SK-N-DZ (cell line): ENCODE measurements at regions not wholly inside any gene's neighbourhood (a gene's known extent, or its start where the extent isn't known, plus 50 kb on each side); places are given as distances from the start of the nearest gene placed in this dataset.
A peak's percentile ranks its signal among the peaks of the same experiment; 100 is the strongest.

ENCODE experiments used
- DNase-seq: peaks from one replicate; pipeline ENCODE4 v3.0.0-alpha.2; 2015; ENCODE audit warnings: low spot score

DNA sequence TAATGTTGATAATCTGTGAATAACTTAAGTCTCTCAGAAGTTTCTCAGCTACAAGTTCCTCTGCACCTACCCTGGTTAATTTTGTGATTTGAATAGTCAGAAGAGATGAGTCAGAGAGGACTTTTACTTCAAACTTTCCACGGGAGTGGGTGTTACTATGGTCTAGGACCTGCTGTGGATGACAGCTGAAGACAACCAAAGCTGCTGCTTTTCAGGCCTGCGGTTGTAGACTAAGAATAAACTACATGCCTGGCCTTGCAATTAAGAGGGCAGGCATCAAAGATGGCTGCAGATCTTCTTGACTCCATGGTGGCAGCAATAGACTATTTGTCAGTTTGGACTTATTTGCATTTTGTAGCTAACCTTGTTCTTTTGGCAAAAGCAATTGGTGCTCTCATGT is 227.1 kb upstream of the KRR1 start:
- no peak for DNase-seq

DNA sequence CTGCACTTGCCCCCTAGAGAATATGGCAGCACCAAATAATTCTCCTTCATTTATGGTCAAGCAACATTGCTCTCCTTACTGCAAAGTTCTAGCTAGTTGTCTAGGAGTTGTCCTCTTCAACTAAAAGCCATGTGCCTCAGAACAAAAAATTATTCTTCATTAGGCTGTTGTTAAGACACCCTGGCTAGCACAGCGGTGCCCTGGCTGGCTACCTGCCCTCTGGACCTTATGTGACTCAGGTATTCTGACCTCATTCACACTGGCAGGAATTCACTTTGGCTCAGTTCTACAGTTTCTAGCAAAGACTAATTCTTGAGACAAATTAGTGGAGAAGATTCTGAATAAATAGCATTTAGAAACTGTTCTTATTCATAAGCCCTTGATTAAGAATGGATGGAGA is 224.4 kb upstream of the KRR1 start:
- no peak for DNase-seq

DNA sequence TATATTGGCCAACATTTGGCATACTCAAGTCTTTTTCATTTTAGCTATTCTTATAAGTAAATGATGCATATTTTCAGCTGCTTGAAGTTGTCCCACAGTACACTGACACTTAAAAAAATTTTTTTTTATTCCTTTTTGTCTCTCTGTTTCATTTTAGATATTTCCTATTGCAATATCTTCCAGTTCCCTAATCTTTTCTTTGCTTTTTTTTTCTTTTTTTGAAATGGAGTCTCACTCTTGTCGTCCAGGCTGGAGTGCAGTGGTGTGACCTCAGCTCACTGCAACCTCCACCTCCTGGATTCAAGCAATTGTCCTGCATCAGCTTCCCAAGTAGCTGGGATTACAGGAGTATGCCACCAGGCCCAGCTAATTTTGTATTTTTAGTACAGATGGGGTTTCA is 217.4 kb upstream of the KRR1 start:
- DNase-seq = no peak

DNA sequence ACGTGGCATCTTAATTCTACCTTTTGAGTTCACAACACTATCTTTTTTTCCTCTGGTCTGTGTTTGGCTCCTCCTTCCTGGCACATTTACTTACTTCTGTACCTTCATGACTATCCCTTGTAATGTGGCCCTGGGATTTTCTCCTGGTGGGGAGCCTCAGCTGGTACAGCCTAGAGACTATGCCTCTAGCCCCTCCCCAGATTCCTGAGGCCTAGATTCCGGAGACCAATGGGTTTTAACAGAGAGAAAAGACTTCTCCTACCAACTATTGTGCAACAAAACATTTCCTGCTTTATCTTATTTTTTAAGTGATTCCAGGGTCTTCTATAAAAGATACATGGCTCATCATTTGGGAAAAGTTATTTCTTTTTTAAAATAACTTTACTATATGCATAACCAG is 216.2 kb upstream of the KRR1 start:
- DNase-seq = no peak

DNA sequence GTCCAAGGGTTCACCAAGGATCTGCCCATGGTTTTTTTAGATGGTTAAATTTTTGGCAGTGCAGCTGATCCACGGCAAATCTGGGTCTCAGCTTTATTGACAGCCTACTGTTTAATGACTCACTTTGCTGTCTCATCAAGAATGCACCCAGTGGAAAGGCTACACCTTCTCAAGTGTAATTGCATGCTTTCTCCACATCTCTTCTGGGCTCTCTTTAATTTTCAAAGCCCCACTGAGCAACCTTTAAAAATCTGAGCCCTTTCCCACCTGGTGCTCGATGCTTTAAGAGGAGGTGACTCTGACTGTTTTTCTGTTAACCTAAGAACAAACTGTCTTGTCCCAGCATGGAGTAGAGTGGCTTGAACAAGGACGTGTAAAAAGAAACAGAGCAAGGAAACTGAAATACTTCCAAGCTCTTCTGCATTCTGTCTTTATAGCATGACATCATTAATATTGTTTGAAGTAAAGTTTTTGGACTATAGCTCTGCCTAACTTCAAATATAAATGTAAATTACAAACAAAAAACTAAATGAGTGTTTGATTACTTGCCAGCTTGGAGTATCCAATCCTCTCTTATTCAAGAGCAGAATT is 214.2 kb upstream of the KRR1 start:
- DNase-seq = no peak

DNA sequence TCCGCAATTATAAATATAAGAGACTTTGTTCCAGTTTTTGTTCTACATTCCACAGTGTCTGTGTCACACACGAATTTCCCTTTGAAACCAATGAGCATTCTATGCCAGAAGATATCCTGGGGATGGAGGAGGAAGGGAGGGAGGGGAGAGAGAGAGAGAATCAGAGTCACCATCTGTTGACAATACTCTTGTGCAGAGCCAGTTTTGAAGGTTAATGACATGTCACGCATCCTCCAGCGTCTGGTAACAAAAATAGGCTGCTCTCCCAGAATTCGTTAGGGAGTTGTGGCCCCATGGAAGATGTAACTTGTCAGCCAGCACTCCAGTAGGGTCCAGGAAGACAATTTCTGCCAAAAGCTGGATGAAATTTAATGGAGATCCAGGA is 213.5 kb upstream of the KRR1 start:
- DNase-seq = peak; percentile 51

DNA sequence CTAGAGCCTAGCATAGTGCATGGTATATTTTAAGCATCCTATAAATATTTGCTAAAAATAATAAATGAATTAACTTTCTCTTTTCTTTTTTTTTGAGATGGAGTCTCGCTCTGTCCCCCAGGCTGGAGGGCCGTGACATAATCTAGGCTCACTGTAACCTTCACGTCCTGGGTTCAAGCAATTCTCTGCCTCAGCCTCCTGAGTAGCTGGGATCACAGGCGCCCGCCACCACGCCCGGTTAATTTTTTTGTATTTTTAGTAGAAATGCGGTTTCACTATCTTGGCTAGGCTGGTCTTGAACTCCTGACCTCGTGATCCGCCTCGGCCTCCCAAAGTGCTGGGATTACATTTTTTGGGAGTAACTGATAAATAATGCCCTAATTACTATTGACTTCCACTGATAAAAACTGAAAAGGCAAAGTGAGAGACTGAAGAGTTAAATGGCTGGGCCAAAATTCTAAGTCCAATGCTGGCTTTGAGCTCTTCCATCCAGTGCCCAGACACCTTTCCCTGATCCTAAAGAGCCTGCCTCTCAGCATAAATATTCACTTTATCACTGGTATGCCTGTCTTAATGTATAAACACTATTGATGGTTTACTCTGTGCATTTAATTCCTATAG is 213.0 kb upstream of the KRR1 start:
- DNase-seq = no peak

DNA sequence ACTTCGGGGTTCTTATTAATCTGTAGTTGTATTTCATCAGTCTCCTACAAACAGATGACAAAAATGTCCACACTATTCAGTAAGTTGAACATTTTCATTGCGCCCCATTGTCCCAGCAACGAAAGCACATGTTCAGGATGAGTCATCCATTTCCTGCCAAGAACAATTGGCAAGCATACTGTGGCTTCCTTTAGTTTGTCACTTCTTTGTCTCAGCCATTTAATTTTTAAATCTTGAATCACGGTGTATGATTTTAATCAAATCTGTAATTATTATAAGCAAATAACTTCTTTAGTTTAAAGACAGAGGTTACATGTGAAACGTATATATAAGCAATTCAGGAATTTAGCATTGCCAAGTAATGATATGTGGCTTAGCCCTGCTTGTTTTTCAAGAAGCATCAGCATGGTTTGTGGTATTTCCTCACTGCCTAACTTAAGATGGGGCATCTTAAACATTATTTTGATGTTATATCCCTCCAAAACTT is 211.3 kb upstream of the KRR1 start:
- no peak for DNase-seq

DNA sequence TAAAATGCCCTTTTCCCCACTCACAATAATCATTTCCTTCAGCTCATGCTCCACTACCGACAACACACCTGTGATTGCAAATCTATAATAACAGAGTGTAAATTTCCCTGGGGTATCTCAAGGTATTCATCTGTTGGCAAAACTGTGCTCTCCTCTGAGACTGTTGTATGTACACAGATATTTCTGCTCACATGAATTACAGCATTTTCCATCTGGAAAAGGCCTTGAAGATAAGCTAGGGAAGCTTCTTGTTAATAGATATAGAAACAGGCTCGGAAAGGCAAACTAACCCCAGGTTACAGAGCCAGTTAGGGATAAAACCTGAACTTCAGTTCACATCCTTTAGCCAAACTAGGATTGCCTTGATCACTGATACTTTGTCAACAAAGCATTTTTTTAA is 210.4 kb upstream of the KRR1 start:
- no peak for DNase-seq

DNA sequence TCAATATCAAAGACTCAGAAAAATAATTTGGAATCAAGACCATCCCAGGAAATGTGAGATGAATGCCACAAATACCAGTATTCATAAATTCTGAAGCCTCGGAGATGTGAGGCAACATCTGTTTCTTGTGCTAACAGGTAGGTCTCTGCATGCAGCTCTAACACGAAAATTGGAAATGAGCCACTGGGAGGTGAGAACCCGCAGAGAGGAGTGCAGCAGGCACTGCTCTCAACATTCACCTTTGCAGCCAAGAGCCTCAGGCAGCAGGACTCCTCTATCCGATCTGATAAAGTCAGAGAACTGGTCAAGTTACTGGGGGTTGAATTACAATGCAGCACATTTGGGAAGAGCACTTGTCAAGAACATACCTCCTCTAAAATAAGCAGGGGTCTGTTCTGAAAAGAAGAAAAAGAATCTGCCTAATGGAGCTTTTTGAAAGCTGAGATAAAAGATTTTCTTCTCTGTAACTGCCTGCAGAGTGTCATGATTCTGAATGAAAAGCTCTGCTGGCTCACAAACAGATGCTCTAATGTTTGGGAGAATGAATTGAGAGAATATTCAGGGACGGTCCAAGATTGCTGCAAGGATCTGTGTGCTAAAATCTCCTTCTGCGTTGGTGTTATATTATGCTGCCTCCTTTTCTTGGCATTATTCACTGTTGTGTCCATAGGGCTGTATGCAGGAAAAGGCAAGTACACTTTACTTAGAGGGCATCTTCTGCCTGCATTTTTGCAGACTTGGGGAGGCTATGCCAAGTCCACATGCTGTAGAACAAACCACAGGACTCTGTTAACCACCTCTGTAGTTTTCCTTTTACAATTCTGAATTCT is 209.6 kb upstream of the KRR1 start:
- DNase-seq = peak; percentile 45

DNA sequence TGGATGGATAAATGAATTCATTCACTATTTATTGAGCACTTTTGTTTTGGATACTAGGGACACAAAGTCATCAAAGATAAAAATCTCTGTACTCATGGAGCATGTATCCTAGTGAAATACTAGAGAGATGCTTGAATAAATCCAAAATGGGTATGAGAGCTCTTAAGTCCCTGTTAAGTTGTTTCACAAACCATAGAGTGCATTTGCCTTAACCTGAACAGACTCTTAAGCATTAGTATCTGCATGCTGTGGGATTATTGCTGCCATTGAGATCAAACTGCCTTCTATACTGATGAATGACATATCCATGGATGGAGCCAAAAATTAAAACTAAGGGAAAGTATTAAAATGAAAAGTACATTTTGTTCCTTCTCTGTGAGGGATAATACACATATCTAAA is 206.5 kb upstream of the KRR1 start:
- no peak for DNase-seq

DNA sequence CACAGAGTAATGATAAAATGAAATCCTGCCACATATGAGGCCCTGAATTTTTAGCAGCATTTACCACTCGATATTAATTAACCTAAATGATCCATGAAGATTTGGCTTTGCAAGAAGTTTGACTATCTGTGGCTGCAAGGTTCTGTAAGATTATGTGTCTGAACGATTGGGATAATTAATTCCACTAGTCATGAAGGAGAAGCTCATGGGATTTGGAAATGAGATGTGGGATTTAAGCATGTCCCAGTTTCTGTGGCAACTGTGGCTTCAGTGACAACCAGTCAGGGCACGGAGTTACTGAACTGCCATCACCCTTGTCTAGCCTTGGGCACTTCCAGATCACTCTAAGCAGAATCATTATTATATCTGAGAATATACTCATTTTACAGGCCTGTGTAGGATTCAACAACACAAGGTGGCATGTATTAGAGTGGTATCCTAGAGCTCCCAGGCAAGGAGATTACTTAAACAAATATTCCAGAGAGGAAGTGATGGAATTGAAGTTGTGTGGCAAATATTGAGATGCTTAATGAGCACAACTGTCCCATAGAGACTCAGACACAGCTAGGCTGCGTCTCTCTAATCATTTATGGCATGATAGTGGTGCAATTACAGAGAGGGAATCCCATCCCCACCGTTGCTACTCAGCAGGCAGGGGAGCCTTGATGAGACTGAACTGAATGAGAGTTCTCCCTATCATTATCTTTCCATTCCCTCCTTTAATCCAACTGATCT is 205.0 kb upstream of the KRR1 start:
- no peak for DNase-seq

DNA sequence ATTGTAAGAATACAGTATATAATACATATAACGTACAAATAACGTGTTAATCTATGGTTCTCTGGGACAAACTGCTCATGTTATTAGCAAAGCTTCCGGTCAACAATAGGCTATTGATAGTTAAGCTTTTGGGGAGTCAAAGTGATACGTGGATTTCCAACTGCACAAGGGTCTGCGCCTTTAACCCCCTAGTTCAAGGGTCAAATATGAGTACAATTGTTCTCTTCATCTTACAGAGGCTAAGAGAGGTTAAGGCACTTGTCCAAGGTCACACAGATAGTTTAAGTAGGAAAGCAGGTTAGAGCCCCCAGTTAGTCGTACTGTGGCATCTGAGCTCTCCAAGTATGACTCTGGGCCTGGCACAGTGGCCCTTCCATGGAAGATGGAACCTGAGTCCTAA is 204.3 kb upstream of the KRR1 start:
- DNase-seq = no peak

DNA sequence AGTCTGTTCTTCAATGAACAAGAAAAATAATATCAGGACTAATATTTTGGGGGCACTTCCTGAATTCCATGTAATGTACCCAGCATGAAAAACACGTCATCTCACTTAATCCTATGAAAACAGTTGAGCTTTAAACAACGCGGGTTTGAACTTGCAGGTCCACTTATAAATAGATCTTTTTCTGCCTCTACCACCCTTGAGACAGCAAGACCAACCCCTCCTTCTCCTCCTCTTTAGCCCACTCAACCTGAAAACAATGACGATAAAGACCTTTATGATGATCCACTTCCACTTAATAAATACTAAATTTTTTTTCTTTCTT is 203.9 kb upstream of the KRR1 start:
- DNase-seq = no peak

DNA sequence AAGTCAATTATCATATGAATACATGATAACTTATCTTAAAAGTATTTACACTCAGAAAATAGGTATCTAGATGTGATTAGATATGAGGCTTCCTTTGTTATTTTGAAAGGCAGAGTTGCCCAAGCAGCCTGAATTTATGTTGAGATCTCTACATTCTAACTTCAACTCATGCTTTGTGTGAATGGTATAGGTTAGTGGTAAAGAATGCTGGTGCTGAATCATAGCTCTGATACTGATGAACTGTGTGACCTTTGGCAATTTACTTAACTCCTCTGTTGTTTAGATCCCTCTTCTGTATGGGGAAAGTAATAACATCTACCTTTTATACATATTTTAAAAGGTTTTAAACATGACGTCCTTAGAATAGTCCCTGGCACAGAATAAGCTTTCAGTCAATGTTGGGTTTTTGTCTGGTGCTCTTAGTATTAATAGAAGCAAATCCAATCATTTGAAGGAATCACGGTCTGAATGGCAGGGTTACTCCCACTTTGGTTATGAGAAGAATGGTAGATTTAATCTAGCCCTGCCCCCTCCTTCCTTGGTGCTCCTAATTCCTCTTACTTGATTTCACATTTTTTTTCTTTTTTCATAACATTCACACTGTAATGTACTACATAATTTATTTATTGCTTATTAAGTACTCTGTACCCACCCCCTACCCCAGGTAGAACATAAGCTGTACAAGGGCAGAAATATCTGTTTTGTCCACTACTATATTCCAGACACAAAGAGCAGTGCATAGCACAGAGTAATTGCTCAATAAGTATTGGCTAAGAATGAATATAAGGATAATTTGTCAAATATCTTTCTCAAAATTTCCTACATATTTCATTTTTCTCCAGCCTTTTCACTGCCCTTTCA is 203.3 kb upstream of the KRR1 start:
- DNase-seq = no peak

DNA sequence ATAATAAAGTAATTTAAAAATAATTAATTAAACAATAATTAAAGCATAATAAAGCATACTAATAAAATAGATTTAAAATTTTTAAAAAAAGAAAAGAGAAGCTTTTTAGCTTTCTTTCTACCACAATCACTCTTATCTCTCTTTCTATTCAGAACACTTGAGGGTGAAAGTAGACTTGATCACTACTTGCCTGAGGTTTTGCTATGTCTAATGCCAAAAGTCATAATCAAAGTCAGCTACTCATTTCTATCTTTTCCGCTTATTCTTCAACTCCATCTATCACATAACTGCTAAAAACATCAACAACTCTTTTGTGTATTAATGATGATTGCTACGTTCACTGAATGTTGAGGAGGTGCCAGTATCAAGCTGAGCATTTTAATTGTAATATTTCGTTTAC is 202.0 kb upstream of the KRR1 start:
- no peak for DNase-seq

DNA sequence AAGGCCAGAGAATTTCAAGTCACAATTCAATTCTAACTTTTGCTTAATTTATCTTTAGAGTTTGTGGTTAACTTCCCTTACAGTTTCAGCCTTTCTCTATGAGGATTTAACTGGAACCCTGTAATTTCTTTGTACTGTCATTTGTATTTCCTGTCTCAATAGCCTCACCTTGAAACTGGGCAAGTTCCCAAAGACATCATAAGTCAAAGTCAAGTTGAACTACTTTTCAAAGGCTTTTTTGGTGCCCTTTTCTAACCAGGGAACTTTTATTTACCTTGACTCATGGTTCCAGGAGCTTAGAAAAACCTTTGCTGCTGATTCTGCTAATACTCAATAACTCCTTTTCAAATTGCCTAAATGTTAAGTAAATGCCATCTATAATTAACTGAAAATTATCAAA is 200.8 kb upstream of the KRR1 start:
- DNase-seq = no peak

DNA sequence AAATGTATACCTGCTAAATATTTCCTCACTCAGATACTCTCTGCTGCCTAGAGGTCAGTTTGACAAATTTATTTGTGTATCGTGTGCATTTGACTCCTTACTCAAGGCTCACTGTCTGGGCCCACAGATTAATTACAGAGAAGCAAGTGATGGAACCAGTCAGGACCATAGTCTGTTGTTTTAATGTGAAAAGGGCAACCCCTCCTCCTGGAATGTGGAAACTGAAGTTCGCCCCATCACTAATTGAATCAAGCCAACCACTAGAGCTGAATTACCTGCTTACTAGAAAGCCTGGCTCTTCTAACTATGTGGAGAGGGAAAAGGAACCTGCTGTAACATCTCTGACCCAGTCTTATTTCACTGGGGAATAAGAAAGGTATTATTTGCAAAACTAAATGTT is 199.9 kb upstream of the KRR1 start:
- peak; percentile 28 for DNase-seq

DNA sequence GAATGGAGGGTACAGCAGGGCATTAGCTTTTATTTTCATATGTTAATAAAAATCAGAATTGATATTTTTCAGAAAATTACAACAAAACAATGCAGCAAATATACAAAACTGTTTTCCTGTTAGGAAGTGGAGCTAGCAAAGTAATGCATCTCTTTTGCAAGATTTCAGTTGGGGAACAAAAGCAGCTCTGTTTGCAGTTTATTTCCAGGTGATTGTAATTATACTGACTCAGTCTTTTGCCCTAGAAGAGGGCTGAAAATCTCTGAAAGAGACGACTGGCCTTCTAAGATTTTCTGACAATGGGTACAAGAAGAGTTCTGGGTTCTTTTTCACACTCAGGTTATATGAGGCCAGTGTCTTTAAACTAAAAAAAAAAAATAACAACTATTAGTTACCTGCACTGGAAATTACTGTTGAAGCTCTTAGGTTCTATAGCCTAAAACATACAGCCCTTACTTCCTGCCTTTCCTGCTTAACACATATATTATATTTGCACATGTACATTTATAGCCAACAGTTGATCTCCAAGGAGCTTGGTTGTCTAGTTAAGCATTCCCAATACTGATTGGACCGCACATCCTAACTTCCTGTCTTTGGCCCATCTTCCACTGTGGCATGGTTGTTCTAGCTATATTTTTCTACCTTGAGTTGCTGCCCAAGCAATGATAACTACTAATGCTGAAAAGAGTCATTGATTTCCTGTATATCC is 199.1 kb upstream of the KRR1 start:
- no peak for DNase-seq

DNA sequence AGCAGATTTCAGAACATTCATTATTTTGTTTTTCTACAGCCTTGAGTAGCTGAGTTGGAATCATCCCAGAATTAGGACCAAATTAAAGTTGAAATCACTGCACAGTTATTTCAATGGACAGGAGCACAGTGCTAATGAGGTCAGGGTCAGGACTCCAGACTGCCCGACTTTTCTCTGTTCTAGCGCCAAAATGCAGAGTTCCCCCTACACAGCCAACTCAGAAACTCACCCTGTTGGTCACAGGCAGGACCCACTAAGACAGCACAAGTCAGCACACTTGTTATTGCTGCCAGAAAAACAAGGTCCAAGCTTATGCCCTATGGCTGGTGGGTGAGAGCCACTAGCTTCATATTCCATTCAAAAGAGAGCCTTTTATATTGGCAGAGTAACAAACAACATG is 198.1 kb upstream of the KRR1 start:
- no peak for DNase-seq

DNA sequence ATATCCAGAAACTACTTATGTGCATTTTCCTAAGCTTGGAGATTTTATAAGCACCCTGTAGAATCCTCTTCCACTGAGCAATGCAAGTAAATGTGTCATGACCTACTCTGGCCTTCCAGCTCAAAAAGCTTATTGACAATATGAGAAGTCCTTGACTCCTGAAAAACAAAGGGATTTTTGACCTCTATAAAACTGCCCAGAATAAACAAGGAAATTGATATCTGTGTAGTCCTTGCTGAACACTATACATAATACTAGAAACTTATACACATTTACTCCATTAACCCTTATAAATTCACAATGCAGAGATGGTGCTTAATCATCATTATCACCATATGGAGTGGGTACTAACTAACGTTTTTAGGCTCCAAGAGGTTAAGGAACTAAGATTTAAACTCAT is 197.4 kb upstream of the KRR1 start:
- no peak for DNase-seq
